GM23338 (cell line): ENCODE measurements at regions not wholly inside any gene's neighbourhood (a gene's known extent, or its start where the extent isn't known, plus 50 kb on each side); places are given as distances from the start of the nearest gene placed in this dataset.

Experiments
- CTCF ChIP-seq, 2 experiments: fragments of 200-600 bp in 1 of 2; sonication (generic) in 1 of 2; conservative IDR thresholded peaks; 2 replicates each; pipeline versions ENCODE4 v1.5.1 to v1.6.1; 2016 to 2017; ENCODE audit warnings: antibody characterized with exemption in 2 of 2, low read depth in 2 of 2, mild to moderate bottlenecking in 2 of 2, moderate library complexity in 1 of 2
- EZH2 ChIP-seq: fragments of 200-600 bp; sonication (generic); IDR thresholded peaks from one replicate; pipeline ENCODE4 v1.8.0; 2017; ENCODE audit warnings: antibody characterized with exemption, mild to moderate bottlenecking, low read depth; ENCODE audit not compliant: unreplicated experiment
- EZH2phosphoT487 ChIP-seq: fragments of 200-600 bp; sonication (generic); IDR thresholded peaks from one replicate; pipeline ENCODE4 v1.8.1; 2018; ENCODE audit warnings: antibody characterized with exemption; ENCODE audit not compliant: unreplicated experiment
- POLR2AphosphoS5 ChIP-seq: IDR thresholded peaks from 2 replicates; pipeline ENCODE4 v1.6.1; 2016; ENCODE audit warnings: antibody characterized with exemption, low read depth
- REST ChIP-seq: IDR thresholded peaks from one replicate; pipeline ENCODE4 v1.6.1; 2018; ENCODE audit warnings: antibody characterized with exemption; ENCODE audit not compliant: unreplicated experiment

DNA sequence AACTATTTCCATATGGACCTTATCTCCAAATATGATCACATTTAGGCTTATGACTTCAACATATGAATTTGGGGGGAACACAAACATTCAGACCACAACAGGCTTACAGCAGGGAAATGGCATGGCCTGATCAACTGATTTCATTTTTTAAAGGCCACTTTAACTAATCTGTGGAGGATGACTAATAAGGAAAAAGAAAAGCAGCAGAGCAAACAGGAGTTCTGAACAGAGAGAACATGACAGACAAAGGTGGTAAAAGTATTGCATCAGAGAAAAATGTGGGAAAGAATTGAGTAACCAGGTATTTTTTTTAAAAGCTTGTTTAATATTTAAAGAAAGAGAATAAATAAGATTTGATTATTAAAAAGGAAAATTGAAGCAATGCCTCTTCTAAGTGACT is 366.1 kb upstream of the TMPO start:
- TF ChIP-seq EZH2 (no peak), REST (no peak), CTCF (conservative IDR thresholded peaks at IDR 0.05; ENCODE audit: low read depth in 2 of 2) (no peak), EZH2phosphoT487 (no peak), POLR2AphosphoS5 (no peak)
